A673 (cell line): ENCODE measurements at regions not wholly inside any gene's neighbourhood (a gene's known extent, or its start where the extent isn't known, plus 50 kb on each side); places are given as distances from the start of the nearest gene placed in this dataset.

Experiments used
- BruUV-seq: library from RNA; stranded (reverse); fragments of 400-500 nt; replicated peaks from 2 replicates; lab custom pipeline; 2021; lab: Mats Ljungman, UMichigan
- CTCF ChIA-PET: fragments of 300-600 bp; sonication (Branson Sonifier 250); formaldehyde crosslinking; loops from one replicate; lab custom pipeline; 2022; ENCODE audit warnings: antibody characterized with exemption; lab: Charles Lee
- POLR2A ChIA-PET: fragments of 300-600 bp; sonication (Branson Sonifier 250); formaldehyde crosslinking; loops from one replicate; lab custom pipeline; 2022; ENCODE audit warnings: antibody characterized with exemption; ENCODE audit not compliant: low non-redundant PET; lab: Charles Lee
- DNase-seq: peaks from one replicate; pipeline ENCODE4 v3.0.0-alpha.2; 2015; ENCODE audit warnings: low spot score
- H3K27ac ChIP-seq: fragments of 200-600 bp; sonication (generic); 2 replicates; pipeline ENCODE4 v1.5.1; 2016; ENCODE audit warnings: mixed run types, low read depth, mild to moderate bottlenecking, mixed read lengths, antibody characterized with exemption, low read length; ENCODE audit not compliant: poor library complexity, severe bottlenecking
- H3K27me3 ChIP-seq: fragments of 200-600 bp; sonication (generic); replicated peaks from 2 replicates; pipeline ENCODE4 v1.6.1; 2017; ENCODE audit warnings: mixed run types, low read depth, mild to moderate bottlenecking, mixed read lengths, antibody characterized with exemption, low read length; ENCODE audit not compliant: insufficient read depth, poor library complexity
- H3K36me3 ChIP-seq: fragments of 200-600 bp; sonication (generic); 2 replicates; pipeline ENCODE4 v1.6.1; 2016; ENCODE audit warnings: mixed run types, mild to moderate bottlenecking, mixed read lengths, antibody characterized with exemption, low read length; ENCODE audit not compliant: insufficient read depth, poor library complexity, severe bottlenecking
- H3K4me1 ChIP-seq: fragments of 200-600 bp; sonication (generic); 2 replicates; pipeline ENCODE4 v1.6.1; 2017; ENCODE audit warnings: mixed run types, mild to moderate bottlenecking, mixed read lengths, antibody characterized with exemption, low read length; ENCODE audit not compliant: insufficient read depth, poor library complexity, severe bottlenecking
- H3K4me3 ChIP-seq: fragments of 200-600 bp; sonication (generic); 2 replicates; pipeline ENCODE4 v1.5.1; 2016; ENCODE audit warnings: low read depth, mixed run types, mild to moderate bottlenecking, mixed read lengths, low read length; ENCODE audit not compliant: poor library complexity, severe bottlenecking
- H3K9me3 ChIP-seq: fragments of 200-600 bp; sonication (generic); 2 replicates; pipeline ENCODE4 v1.6.1; 2016; ENCODE audit warnings: mixed run types, low read depth, mild to moderate bottlenecking, mixed read lengths, antibody characterized with exemption, low read length; ENCODE audit not compliant: poor library complexity, severe bottlenecking
- EZH2 ChIP-seq: fragments of 200-600 bp; sonication (generic); IDR thresholded peaks from 2 replicates; pipeline ENCODE4 v1.6.1; 2017; ENCODE audit warnings: borderline replicate concordance, low read depth, mild to moderate bottlenecking, mixed read lengths, antibody characterized with exemption, low read length; ENCODE audit not compliant: poor library complexity, severe bottlenecking
- intact Hi-C: fragments of 100-400 bp; cut with micrococcal nuclease; formaldehyde crosslinking; loops from one replicate; pipeline ENCODE4 v1.10.0; 2022; ENCODE audit not compliant: unreplicated experiment
- TF ChIP-seq, protein P1 (sequence below): fragments of 300-800, 200-600 bp; sonication (generic); conservative IDR thresholded peaks from 2 replicates; pipeline ENCODE4 v1.5.1; 2017; ENCODE audit warnings: low read depth, mild to moderate bottlenecking, antibody characterized with exemption, low read length, moderate library complexity, mixed read lengths

DNA sequence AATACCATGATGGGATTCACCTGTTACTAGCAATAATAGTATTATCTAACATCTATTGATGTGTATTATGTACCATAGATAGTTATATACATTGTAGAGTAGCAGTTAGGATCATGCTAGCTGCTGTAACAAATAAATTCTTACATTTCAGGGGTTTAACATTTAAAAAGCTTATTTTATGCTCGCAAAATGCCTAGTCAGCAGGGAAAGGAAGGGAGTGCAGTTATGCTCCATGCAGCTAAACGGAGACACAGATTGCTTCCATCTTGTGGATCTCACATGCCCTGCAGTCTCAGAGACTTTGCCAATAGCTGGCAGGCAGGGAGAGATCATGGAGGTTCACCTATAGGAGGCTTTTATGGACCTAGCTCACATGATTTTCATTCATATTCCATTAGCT is 364.1 kb downstream of the TOX3 start:
- Histone ChIP-seq H3K27me3 (peaks cover 15% of the 10 kb centered on the region), H3K36me3 (no peaks in the 10 kb centered on the region), H3K27ac (no peak overlapping the region), H3K4me1 (no peaks in the 10 kb centered on the region), H3K4me3 (no peak overlapping the region), H3K9me3 (no peaks in the 10 kb centered on the region)
- POLR2A ChIA-PET = no interaction called here
- no peak for DNase-seq
- intact Hi-C loops = loop anchor here (10.0 kb wide), 1 partner anchor 252 kb away; no protein-coding TSS in a partner anchor
- TF ChIP-seq EZH2 = no peak
- TF ChIP-seq, protein P1, sequence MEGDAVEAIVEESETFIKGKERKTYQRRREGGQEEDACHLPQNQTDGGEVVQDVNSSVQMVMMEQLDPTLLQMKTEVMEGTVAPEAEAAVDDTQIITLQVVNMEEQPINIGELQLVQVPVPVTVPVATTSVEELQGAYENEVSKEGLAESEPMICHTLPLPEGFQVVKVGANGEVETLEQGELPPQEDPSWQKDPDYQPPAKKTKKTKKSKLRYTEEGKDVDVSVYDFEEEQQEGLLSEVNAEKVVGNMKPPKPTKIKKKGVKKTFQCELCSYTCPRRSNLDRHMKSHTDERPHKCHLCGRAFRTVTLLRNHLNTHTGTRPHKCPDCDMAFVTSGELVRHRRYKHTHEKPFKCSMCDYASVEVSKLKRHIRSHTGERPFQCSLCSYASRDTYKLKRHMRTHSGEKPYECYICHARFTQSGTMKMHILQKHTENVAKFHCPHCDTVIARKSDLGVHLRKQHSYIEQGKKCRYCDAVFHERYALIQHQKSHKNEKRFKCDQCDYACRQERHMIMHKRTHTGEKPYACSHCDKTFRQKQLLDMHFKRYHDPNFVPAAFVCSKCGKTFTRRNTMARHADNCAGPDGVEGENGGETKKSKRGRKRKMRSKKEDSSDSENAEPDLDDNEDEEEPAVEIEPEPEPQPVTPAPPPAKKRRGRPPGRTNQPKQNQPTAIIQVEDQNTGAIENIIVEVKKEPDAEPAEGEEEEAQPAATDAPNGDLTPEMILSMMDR = no peak
- BruUV-seq = no TSS peak
- CTCF ChIA-PET = interaction anchor here (0.9 kb wide), 1 partner anchor 113 kb away, joined by 3 read pairs; no protein-coding TSS in a partner anchor

DNA sequence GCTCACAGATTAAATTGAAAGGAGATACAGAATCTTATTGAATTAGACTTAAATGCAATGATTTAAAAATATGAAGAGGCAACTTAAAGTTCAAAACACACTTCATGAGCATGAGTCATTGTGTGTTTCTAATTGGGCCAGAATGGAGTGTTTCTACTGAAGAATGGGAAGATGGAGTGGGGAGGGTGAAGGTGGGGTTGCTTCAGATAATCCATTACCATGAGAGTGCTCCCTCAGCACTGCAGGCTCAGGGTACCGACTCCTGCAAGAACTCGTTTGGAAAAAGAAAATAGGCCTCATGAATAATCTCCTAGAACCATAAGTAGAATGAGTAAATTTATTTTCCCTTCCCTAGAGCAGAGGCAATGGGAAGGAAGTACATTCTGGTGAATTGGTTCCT is 372.8 kb downstream of the TOX3 start:
- intact Hi-C loops = no loop called here
- DNase-seq = no peak
- peaks cover 3% of the 10 kb centered on the region for H3K27me3 ChIP-seq
- H3K4me1 ChIP-seq = no peaks in the 10 kb centered on the region
- H3K36me3 ChIP-seq = no peaks in the 10 kb centered on the region
- ChIA-PET CTCF (no interaction called here), POLR2A (no interaction called here)
- TF ChIP-seq, protein P1 = no peak
- no peak for TF ChIP-seq EZH2
- H3K4me3 ChIP-seq = no peak overlapping the region
- no TSS peak for BruUV-seq
- H3K9me3 ChIP-seq = no peaks in the 10 kb centered on the region
- H3K27ac ChIP-seq = no peak overlapping the region

DNA sequence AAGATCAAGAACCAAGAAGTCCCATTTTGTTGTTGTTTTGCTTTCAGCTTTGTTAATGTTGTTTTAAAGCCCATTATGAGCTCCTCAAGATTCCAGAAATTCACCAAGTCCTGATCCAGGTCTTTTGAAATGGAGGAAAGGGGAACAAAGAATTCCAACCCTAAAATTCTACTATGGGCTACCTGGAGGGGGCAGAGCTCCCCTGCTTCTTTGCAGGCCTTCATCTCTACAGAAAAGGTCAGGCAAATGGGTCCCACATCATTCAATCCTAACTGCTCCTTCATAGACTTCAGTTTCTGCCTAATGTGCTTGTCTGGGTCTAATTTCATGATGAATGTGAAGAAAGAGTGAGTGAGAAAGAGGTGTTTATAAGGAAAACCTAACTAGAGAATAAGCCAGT is 375.5 kb downstream of the TOX3 start:
- Histone ChIP-seq H3K4me1 (no peaks in the 10 kb centered on the region), H3K27me3 (no peaks in the 10 kb centered on the region), H3K27ac (no peak overlapping the region), H3K4me3 (no peak overlapping the region), H3K36me3 (no peaks in the 10 kb centered on the region), H3K9me3 (no peaks in the 10 kb centered on the region)
- ChIA-PET POLR2A (no interaction called here), CTCF (no interaction called here)
- TF ChIP-seq, protein P1 = no peak
- no peak for TF ChIP-seq EZH2
- intact Hi-C loops = no loop called here
- no peak for DNase-seq
- BruUV-seq = no TSS peak
